Right atrium auricular region (tissue), 2 donors: ENCODE measurements at regions not wholly inside any gene's neighbourhood (a gene's known extent, or its start where the extent isn't known, plus 50 kb on each side); places are given as distances from the start of the nearest gene placed in this dataset.

Experiments used
- DNase-seq: peaks from one replicate; pipeline ENCODE4 v3.0.0-alpha.2; 2019; ENCODE audit warnings: low spot score
- H3K27ac ChIP-seq, 2 donors: fragments of 200-600 bp; sonication (generic); 1 replicate in 1 of 2; 2 replicates in 1 of 2; pipeline ENCODE4 v1.5.1; 2016 to 2019
- H3K27me3 ChIP-seq, 2 donors: fragments of 200-600 bp; sonication (generic); one replicate each; pipeline versions ENCODE4 v1.5.1 to v1.6.0; 2017 to 2019
- H3K36me3 ChIP-seq: fragments of 200-600 bp; sonication (generic); one replicate; pipeline ENCODE4 v1.5.1; 2016
- H3K4me1 ChIP-seq, 2 donors: fragments of 200-600 bp; sonication (generic); one replicate each; pipeline versions ENCODE4 v1.5.1 to v1.6.0; 2017 to 2019
- H3K4me3 ChIP-seq, 2 donors: fragments of 200-600 bp; sonication (generic); 1 replicate in 1 of 2; 2 replicates in 1 of 2; pipeline ENCODE4 v1.5.1; 2017 to 2019; ENCODE audit warnings: mild to moderate bottlenecking in 1 of 2, moderate library complexity in 1 of 2
- H3K9me3 ChIP-seq, 2 donors: fragments of 200-600 bp; sonication (generic); one replicate each; pipeline ENCODE4 v1.5.1; 2019
- TF ChIP-seq, protein P1 (sequence below), 2 donors: fragments of 200-600 bp; sonication (generic); IDR thresholded peaks; one replicate each; pipeline ENCODE4 v1.5.1; 2019; ENCODE audit warnings: antibody characterized with exemption in 2 of 2

DNA sequence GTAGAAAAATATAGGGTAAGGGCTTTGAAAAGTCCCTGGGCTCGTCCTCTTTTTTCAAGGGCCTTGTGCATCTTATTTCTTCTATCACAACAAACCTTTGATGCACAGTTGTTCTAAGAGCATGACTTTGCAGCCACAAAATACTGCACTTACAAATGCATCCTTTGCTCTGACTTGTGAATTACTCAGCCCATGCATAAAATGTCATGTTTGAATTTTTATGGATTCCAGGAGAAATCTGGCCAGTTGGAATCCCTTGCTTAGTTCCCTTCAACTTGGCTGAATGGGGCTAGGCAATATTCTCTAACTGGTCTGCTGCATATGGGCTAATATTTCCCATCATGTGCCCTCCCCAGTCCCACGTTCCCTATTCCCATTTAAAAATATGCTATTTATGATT lies 523.9 kb upstream of the RGMA start:
- H3K4me1 ChIP-seq, result no peaks in the 10 kb centered on the region
- H3K4me3 ChIP-seq, result no peak overlapping the region
- TF ChIP-seq, protein P1, sequence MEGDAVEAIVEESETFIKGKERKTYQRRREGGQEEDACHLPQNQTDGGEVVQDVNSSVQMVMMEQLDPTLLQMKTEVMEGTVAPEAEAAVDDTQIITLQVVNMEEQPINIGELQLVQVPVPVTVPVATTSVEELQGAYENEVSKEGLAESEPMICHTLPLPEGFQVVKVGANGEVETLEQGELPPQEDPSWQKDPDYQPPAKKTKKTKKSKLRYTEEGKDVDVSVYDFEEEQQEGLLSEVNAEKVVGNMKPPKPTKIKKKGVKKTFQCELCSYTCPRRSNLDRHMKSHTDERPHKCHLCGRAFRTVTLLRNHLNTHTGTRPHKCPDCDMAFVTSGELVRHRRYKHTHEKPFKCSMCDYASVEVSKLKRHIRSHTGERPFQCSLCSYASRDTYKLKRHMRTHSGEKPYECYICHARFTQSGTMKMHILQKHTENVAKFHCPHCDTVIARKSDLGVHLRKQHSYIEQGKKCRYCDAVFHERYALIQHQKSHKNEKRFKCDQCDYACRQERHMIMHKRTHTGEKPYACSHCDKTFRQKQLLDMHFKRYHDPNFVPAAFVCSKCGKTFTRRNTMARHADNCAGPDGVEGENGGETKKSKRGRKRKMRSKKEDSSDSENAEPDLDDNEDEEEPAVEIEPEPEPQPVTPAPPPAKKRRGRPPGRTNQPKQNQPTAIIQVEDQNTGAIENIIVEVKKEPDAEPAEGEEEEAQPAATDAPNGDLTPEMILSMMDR (IDR thresholded peaks at IDR 0.05), result no peak
- DNase-seq, result no peak
- no peaks in the 10 kb centered on the region for H3K36me3 ChIP-seq
- H3K27ac ChIP-seq, result no peak overlapping the region
- no peaks in the 10 kb centered on the region for H3K9me3 ChIP-seq
- H3K27me3 ChIP-seq, result no peaks in the 10 kb centered on the region

- TF ChIP-seq, protein P1 (IDR thresholded peaks at IDR 0.05), result no peak
- Histone ChIP-seq H3K9me3 (no peaks in the 10 kb centered on the region), H3K27me3 (no peaks in the 10 kb centered on the region), H3K4me1 (no peaks in the 10 kb centered on the region), H3K4me3 (no peak overlapping the region), H3K27ac (no peak overlapping the region), H3K36me3 (no peaks in the 10 kb centered on the region)
- DNase-seq, result no peak
Measured at GRCh38 chr15:93610944-93611343, 521.9 kb upstream of the RGMA start.

- Histone ChIP-seq H3K36me3 (no peaks in the 10 kb centered on the region), H3K27ac (no peak overlapping the region), H3K9me3 (no peaks in the 10 kb centered on the region), H3K27me3 (no peaks in the 10 kb centered on the region), H3K4me1 (no peaks in the 10 kb centered on the region), H3K4me3 (no peak overlapping the region)
- TF ChIP-seq, protein P1 (IDR thresholded peaks at IDR 0.05), result no peak
- no peak for DNase-seq
Measured at GRCh38 chr15:93608643-93609148, 519.7 kb upstream of the RGMA start.

DNA sequence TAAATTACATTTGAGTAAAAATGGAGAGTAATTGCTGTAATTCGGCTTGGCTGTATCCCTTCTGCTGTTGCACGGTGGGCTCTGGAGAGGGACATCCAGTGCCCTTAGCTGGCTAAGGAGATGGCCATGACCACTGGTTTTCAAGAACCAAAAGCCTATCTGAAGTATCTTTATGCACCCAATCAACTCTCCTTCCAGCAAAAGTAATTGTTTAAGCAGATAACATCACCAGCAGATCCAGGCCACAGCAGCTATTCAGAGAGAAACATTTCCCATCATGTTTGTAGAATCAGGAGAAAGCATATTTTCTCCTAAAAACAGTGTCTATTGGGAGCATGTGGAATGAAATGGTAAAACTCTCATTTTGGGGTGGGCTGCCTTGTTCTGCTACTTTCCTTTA lies 514.5 kb upstream of the RGMA start:
- Histone ChIP-seq H3K27me3 (no peaks in the 10 kb centered on the region), H3K36me3 (no peaks in the 10 kb centered on the region), H3K27ac (no peak overlapping the region)

GRCh38 chr15:93587059-93587521 lies 498.1 kb upstream of the RGMA start:
- TF ChIP-seq, protein P1 (IDR thresholded peaks at IDR 0.05), result no peak
- no peaks in the 10 kb centered on the region for H3K27me3 ChIP-seq
- H3K4me1 ChIP-seq, result no peaks in the 10 kb centered on the region
- no peaks in the 10 kb centered on the region for H3K9me3 ChIP-seq
- H3K36me3 ChIP-seq, result no peaks in the 10 kb centered on the region
- no peak for DNase-seq
- H3K27ac ChIP-seq, result no peak overlapping the region
- no peak overlapping the region for H3K4me3 ChIP-seq

More for the DNA sequence above, 514.5 kb upstream of the RGMA start:
- DNase-seq, result no peak
- no peak overlapping the region for H3K4me3 ChIP-seq
- H3K4me1 ChIP-seq, result no peaks in the 10 kb centered on the region
- TF ChIP-seq, protein P1 (IDR thresholded peaks at IDR 0.05), result no peak
- no peaks in the 10 kb centered on the region for H3K9me3 ChIP-seq

GRCh38 chr15:93585012-93585411 lies 496.0 kb upstream of the RGMA start:
- TF ChIP-seq, protein P1 (IDR thresholded peaks at IDR 0.05), result no peak
- H3K27ac ChIP-seq, result no peak overlapping the region
- DNase-seq, result no peak

More at GRCh38 chr15:93585012-93585411, 496.0 kb upstream of the RGMA start:
- H3K9me3 ChIP-seq, result peaks cover 0 to 11% of the 10 kb centered on the region in 2 donors
- H3K4me3 ChIP-seq, result no peak overlapping the region
- H3K36me3 ChIP-seq, result no peaks in the 10 kb centered on the region
- H3K4me1 ChIP-seq, result no peaks in the 10 kb centered on the region
- no peaks in the 10 kb centered on the region for H3K27me3 ChIP-seq
